CD14-positive monocyte (primary cell): ENCODE measurements at regions not wholly inside any gene's neighbourhood (a gene's known extent, or its start where the extent isn't known, plus 50 kb on each side); places are given as distances from the start of the nearest gene placed in this dataset.

ENCODE experiments used
- DNase-seq, 3 donors: peaks; one replicate each; pipeline ENCODE4 v3.0.0-alpha.2; 2011 to 2022
- H2AFZ ChIP-seq: 2 replicates; pipeline ENCODE4 v1.6.0; 2012; ENCODE audit warnings: mild to moderate bottlenecking, low read depth, low read length, inconsistent platforms; ENCODE audit not compliant: insufficient read depth, poor library complexity, severe bottlenecking
- H3K27ac ChIP-seq, 2 donors: 1 replicate in 1 of 2; 2 replicates in 1 of 2; pipeline ENCODE4 v1.5.1; 2012 to 2013; ENCODE audit warnings: low read length in 2 of 2, control low read depth in 1 of 2, inconsistent platforms in 1 of 2, low read depth in 1 of 2, mild to moderate bottlenecking in 1 of 2
- H3K27me3 ChIP-seq, 2 donors: one replicate each; pipeline versions ENCODE4 v1.6.0 to v1.6.1; 2011 to 2013; ENCODE audit warnings: low read length in 2 of 2; ENCODE audit not compliant: control insufficient read depth in 2 of 2, insufficient read depth in 2 of 2
- H3K36me3 ChIP-seq, 2 donors: replicated peaks in 1 of 2; 1 replicate in 1 of 2; 2 replicates in 1 of 2; pipeline versions ENCODE4 v1.5.1 to v1.6.1; 2012 to 2013; ENCODE audit warnings: low read length in 2 of 2, control low read depth in 1 of 2, inconsistent platforms in 1 of 2, mild to moderate bottlenecking in 1 of 2; ENCODE audit not compliant: insufficient read depth in 2 of 2, control insufficient read depth in 1 of 2
- H3K4me1 ChIP-seq, 2 donors: 1 replicate in 1 of 2; 2 replicates in 1 of 2; pipeline versions ENCODE4 v1.5.1 to v1.6.1; 2012 to 2013; ENCODE audit warnings: low read length in 2 of 2, control low read depth in 1 of 2, inconsistent platforms in 1 of 2, mild to moderate bottlenecking in 1 of 2, moderate library complexity in 1 of 2; ENCODE audit not compliant: insufficient read depth in 2 of 2, control insufficient read depth in 1 of 2
- H3K4me2 ChIP-seq: replicated peaks from 2 replicates; pipeline ENCODE3; 2012; ENCODE audit warnings: low read length, moderate library complexity, mild to moderate bottlenecking; ENCODE audit not compliant: poor library complexity, severe bottlenecking; ENCODE audit errors: extremely low read depth
- H3K4me3 ChIP-seq, 3 experiments: fragments of 200-600 bp in 1 of 3; sonication (generic) in 1 of 3; replicated peaks in 1 of 3; 1 replicate in 2 of 3; 2 replicates in 1 of 3; pipeline ENCODE4 v1.5.1; 2011 to 2013; ENCODE audit warnings: low read length in 3 of 3, mild to moderate bottlenecking in 3 of 3, control low read depth in 2 of 3, low read depth in 2 of 3, inconsistent platforms in 1 of 3, moderate library complexity in 1 of 3
- H3K79me2 ChIP-seq: 2 replicates; pipeline ENCODE4 v1.6.0; 2012; ENCODE audit warnings: mild to moderate bottlenecking, control low read depth, inconsistent platforms, low read length, moderate library complexity; ENCODE audit not compliant: insufficient read depth
- H3K9ac ChIP-seq: 2 replicates; pipeline ENCODE4 v1.6.0; 2017; ENCODE audit warnings: low read length, mild to moderate bottlenecking; ENCODE audit not compliant: insufficient read depth, poor library complexity, severe bottlenecking
- H3K9me3 ChIP-seq, 2 donors: replicated peaks in 1 of 2; 1 replicate in 1 of 2; 2 replicates in 1 of 2; pipeline versions ENCODE4 v1.5.1 to v1.6.1; 2012 to 2013; ENCODE audit warnings: low read length in 2 of 2, control low read depth in 1 of 2; ENCODE audit not compliant: control insufficient read depth in 1 of 2, insufficient read depth in 1 of 2
- H4K20me1 ChIP-seq: 2 replicates; pipeline ENCODE4 v1.6.0; 2012; ENCODE audit warnings: mild to moderate bottlenecking, low read length, control low read depth, moderate library complexity; ENCODE audit not compliant: insufficient read depth
- H3K27ac Mint-ChIP-seq, 7 donors: one replicate each; pipeline ENCODE4 v1.8.0; 2020; ENCODE audit warnings: mild to moderate bottlenecking in 7 of 7, mixed read lengths in 7 of 7, moderate library complexity in 6 of 7, inconsistent platforms in 2 of 7
- H3K27me3 Mint-ChIP-seq, 3 donors: one replicate each; pipeline ENCODE4 v1.8.0; 2021 to 2022; ENCODE audit warnings: low read depth in 3 of 3, mild to moderate bottlenecking in 3 of 3, mixed read lengths in 3 of 3, moderate library complexity in 3 of 3, inconsistent platforms in 1 of 3
- H3K36me3 Mint-ChIP-seq, 2 donors: one replicate each; pipeline ENCODE4 v1.8.0; 2020; ENCODE audit warnings: mixed read lengths in 2 of 2, inconsistent platforms in 1 of 2, mild to moderate bottlenecking in 1 of 2
- H3K4me1 Mint-ChIP-seq: one replicate; pipeline ENCODE4 v1.8.0; 2020; ENCODE audit warnings: mild to moderate bottlenecking, mixed read lengths
- H3K4me3 Mint-ChIP-seq, 2 donors: one replicate each; pipeline ENCODE4 v1.8.0; 2020; ENCODE audit warnings: mild to moderate bottlenecking in 2 of 2, mixed read lengths in 2 of 2, moderate library complexity in 1 of 2
- H3K9me3 Mint-ChIP-seq, 7 donors: one replicate each; pipeline ENCODE4 v1.8.0; 2020 to 2022; ENCODE audit warnings: mixed read lengths in 7 of 7, mild to moderate bottlenecking in 6 of 7, moderate library complexity in 6 of 7, inconsistent platforms in 2 of 7
- CTCF ChIP-seq: fragments of 200-600 bp; IDR thresholded peaks from one replicate; pipeline ENCODE4 v1.8.0; 2022; ENCODE audit warnings: antibody characterized with exemption, mild to moderate bottlenecking
- WGBS: methylation state at CpG from one replicate; pipeline ENCODE4 v1.1.5; 2013; ENCODE audit warnings: missing lambda C conversion rate; ENCODE audit not compliant: insufficient coverage; 5-methylcytosine and 5-hydroxymethylcytosine counted together
- intact Hi-C, 2 donors: fragments of 100-400 bp; cut with micrococcal nuclease; formaldehyde crosslinking; loops; one replicate each; pipeline versions ENCODE4 v1.15.0 to v1.15.1; 2023

- H3K27ac ChIP-seq, result no peak overlapping the region
- no peaks in the 10 kb centered on the region for H4K20me1 ChIP-seq
Observed at GRCh38 chr21:24450119-24450518, 1157.2 kb downstream of the MRPL39 start.

GRCh38 chr21:24445517-24445916 is 1161.8 kb downstream of the MRPL39 start:
- Mint-ChIP-seq H3K27ac (no peak overlapping the region), H3K9me3 (peaks cover 0 to 7% (median 2%) of the 10 kb centered on the region in 7 donors), H3K4me1 (no peaks in the 10 kb centered on the region), H3K27me3 (no peaks in the 10 kb centered on the region), H3K4me3 (no peak overlapping the region), H3K36me3 (peaks cover 14 to 23% of the 10 kb centered on the region in 2 donors)
- Histone ChIP-seq H4K20me1 (no peaks in the 10 kb centered on the region), H3K27me3 (no peaks in the 10 kb centered on the region), H3K4me2 (no peak overlapping the region), H3K4me1 (no peaks in the 10 kb centered on the region), H2AFZ (no peak overlapping the region), H3K36me3 (peaks cover 0 to 6% of the 10 kb centered on the region in 2 donors), H3K9ac (no peak overlapping the region), H3K9me3 (no peaks in the 10 kb centered on the region), H3K4me3 (no peak overlapping the region), H3K27ac (no peak overlapping the region), H3K79me2 (no peaks in the 10 kb centered on the region)
- no CpG with 5 or more reads among the region's 1 CpG for WGBS
- no peak for DNase-seq
- intact Hi-C loops, result no loop called here
- no peak for TF ChIP-seq CTCF

More at GRCh38 chr21:24450119-24450518, 1157.2 kb downstream of the MRPL39 start:
- Mint-ChIP-seq H3K9me3 (peaks cover 0 to 6% (median 2%) of the 10 kb centered on the region in 7 donors), H3K27me3 (no peaks in the 10 kb centered on the region), H3K4me1 (no peaks in the 10 kb centered on the region), H3K27ac (no peak overlapping the region), H3K36me3 (peaks cover 2 to 3% of the 10 kb centered on the region in 2 donors), H3K4me3 (no peak overlapping the region)
- no CpG with 5 or more reads among the region's 3 CpGs for WGBS
- Histone ChIP-seq H3K4me3 (no peak overlapping the region), H3K27me3 (no peaks in the 10 kb centered on the region), H3K36me3 (no peaks in the 10 kb centered on the region), H3K9ac (no peak overlapping the region), H3K9me3 (no peaks in the 10 kb centered on the region), H3K4me1 (no peaks in the 10 kb centered on the region), H3K79me2 (no peaks in the 10 kb centered on the region), H3K4me2 (no peak overlapping the region), H2AFZ (no peak overlapping the region)
- intact Hi-C loops, result no loop called here
- DNase-seq, result no peak
- TF ChIP-seq CTCF, result no peak
